Pancreas (tissue), 10 donors: ENCODE measurements at regions not wholly inside any gene's neighbourhood (a gene's known extent, or its start where the extent isn't known, plus 50 kb on each side); places are given as distances from the start of the nearest gene placed in this dataset.
A peak's percentile ranks its signal among the peaks of the same experiment; 100 is the strongest.

Experiments
- ATAC-seq, 4 donors: fragments of 200-7000 bp; cut with Tn5 transposase; one replicate each; pipeline versions ENCODE4 v1.8.0 to v1.9.1; 2020; ENCODE audit warnings: mild to moderate bottlenecking in 4 of 4, moderate library complexity in 4 of 4
- DNase-seq, 6 donors: peaks; one replicate each; pipeline ENCODE4 v3.0.0-alpha.2; 2020
- FAIRE-seq: peaks from 2 replicates; lab custom pipeline; 2012; peaks lifted over from hg19 to GRCh38; lab: Jason Lieb, UNC
- H3K27ac ChIP-seq, 4 donors: fragments of 200-600 bp; sonication (generic); 1 replicate in 3 of 4; 2 replicates in 1 of 4; pipeline versions ENCODE4 v1.5.0 to v1.8.0; 2020
- H3K27me3 ChIP-seq, 4 donors: fragments of 200-600 bp; one replicate each; pipeline ENCODE4 v1.8.0; 2021
- H3K36me3 ChIP-seq, 3 donors: fragments of 200-600 bp; sonication (generic) in 1 of 3; one replicate each; pipeline versions ENCODE4 v1.5.0 to v1.8.0; 2020 to 2021
- H3K4me1 ChIP-seq, 3 donors: fragments of 200-600 bp; one replicate each; pipeline ENCODE4 v1.8.0; 2021
- H3K4me3 ChIP-seq, 4 donors: fragments of 200-600 bp; sonication (generic) in 2 of 4; one replicate each; pipeline versions ENCODE4 v1.5.0 to v1.8.0; 2020 to 2021
- H3K9me3 ChIP-seq, 4 donors: fragments of 200-600 bp; one replicate each; pipeline ENCODE4 v1.8.0; 2021
- WGBS, 2 donors: extraction: QIAGEN DNeasy Blood & Tissue Kit; methylation state at CpG; one replicate each; pipeline ENCODE4 v1.1.7; 2013; 5-methylcytosine and 5-hydroxymethylcytosine counted together
- intact Hi-C, 3 donors: fragments of 100-400 bp; cut with DNase I; formaldehyde crosslinking; loops; one replicate each; pipeline versions ENCODE4 v1.11.1 to v1.14.2; 2022
- TF ChIP-seq, protein P1 (sequence below), 4 donors: fragments of 200-600 bp; sonication (generic) in 3 of 4; IDR thresholded peaks; one replicate each; pipeline versions ENCODE4 v1.5.0 to v1.8.0; 2021; ENCODE audit warnings: antibody characterized with exemption in 4 of 4
- donor health status: healthy with polysubstance abuse.
- donor health status: DM: no; HTN: no; CAD: no; lungs with moderate emphysema.
- donor health status: DM: no; HTN: no; CAD: no.
- donor health status: control.
- donor health status: control.
- donor health status: Bipolar disorder and iron deficiency.
- donor health status: DM: yes; HTN: yes; CAD: no.
- donor health status: DM: no; HTN: no; CAD: no.
- donor health status: DM: no; HTN: no; CAD: no.
- donor health status: DM: yes; HTN: yes; CAD: no.

DNA sequence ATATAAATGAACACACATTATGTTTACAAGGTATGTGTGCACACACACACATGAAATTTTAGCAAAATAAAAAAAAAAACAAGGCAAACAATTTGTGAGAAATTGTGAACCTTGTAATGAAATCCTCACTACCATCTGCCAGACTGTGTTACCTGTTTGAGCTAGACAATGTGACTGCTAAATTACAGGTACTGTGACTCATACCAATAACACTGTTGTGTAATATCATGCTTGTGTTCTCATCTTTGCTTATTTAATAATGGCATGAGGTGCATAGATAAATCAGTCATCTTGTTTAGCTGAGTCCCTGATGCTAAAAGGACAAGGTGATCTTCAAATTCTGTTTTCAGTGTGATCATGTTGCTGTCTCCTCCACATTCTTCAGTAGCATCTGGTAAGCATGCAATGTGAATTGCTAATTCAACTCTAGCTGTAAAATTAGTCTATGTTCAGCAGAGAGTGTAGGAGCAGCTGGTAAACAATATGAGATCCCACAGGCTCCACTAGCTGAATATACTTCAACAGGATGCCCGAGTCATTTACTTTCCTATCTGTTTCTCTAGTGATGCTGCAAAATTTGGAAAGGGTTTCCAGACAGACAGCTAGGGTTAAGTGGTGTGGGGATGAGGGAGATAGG lies 966.3 kb upstream of the C9orf72 start:
- no peaks in the 10 kb centered on the region for H3K36me3 ChIP-seq
- ATAC-seq (peak in 1 of 4 donors; percentile 29), FAIRE-seq (no peak), DNase-seq (no peak)
- TF ChIP-seq, protein P1, sequence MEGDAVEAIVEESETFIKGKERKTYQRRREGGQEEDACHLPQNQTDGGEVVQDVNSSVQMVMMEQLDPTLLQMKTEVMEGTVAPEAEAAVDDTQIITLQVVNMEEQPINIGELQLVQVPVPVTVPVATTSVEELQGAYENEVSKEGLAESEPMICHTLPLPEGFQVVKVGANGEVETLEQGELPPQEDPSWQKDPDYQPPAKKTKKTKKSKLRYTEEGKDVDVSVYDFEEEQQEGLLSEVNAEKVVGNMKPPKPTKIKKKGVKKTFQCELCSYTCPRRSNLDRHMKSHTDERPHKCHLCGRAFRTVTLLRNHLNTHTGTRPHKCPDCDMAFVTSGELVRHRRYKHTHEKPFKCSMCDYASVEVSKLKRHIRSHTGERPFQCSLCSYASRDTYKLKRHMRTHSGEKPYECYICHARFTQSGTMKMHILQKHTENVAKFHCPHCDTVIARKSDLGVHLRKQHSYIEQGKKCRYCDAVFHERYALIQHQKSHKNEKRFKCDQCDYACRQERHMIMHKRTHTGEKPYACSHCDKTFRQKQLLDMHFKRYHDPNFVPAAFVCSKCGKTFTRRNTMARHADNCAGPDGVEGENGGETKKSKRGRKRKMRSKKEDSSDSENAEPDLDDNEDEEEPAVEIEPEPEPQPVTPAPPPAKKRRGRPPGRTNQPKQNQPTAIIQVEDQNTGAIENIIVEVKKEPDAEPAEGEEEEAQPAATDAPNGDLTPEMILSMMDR (IDR thresholded peaks at IDR 0.05): no peak
- H3K9me3 ChIP-seq: no peaks in the 10 kb centered on the region
- H3K27me3 ChIP-seq: no peaks in the 10 kb centered on the region
- intact Hi-C loops: no loop called here
- no peak overlapping the region for H3K27ac ChIP-seq
- 56 to 68% methylated on average over 1 of the region's 1 CpG for WGBS, 2 donors
- H3K4me1 ChIP-seq: no peaks in the 10 kb centered on the region
- H3K4me3 ChIP-seq: no peak overlapping the region

DNA sequence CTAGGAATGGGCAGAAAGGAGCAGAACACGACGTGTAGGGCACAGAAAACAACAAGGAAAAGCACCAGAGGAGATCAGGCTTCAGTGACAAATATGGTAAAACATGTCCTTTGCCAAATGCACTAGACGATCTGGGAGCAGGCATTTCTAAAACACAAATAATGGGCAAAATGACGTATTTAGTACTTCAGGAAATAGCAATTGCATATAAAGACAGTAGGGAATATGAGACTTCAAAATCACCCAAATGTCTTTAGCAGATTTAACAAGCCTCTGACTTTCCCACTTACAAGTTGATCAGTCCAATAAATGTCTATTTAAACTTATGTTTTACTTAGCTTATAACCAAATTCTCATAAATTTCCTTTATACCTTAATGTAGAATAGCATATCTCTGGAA lies 969.6 kb upstream of the C9orf72 start:
- Histone ChIP-seq H3K4me1 (no peaks in the 10 kb centered on the region), H3K36me3 (no peaks in the 10 kb centered on the region), H3K4me3 (no peak overlapping the region), H3K27me3 (no peaks in the 10 kb centered on the region), H3K9me3 (no peaks in the 10 kb centered on the region), H3K27ac (no peak overlapping the region)
- intact Hi-C loops: no loop called here
- FAIRE-seq (no peak), ATAC-seq (no peak), DNase-seq (no peak)
- 28 to 33% methylated on average over 4 of the region's 4 CpGs for WGBS, 2 donors
- TF ChIP-seq, protein P1 (IDR thresholded peaks at IDR 0.05): no peak

DNA sequence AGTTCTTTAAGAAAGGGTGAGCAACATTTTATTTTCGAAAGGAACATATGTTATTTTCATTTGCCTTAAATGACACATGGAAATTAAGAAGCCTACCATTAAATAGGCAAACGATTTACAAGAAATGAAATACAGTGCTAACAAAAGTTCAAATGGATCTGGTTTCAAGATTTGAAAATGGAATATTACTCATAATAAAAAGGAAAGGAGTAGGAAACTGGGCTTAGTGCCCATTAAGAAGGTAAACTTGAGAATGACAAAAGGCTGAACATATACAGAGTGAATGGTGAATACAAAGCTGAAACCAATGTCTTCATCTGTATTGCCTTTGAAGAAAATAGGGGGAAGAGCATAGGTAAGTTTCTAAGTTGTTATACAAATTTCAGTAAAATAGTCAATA lies 974.2 kb upstream of the C9orf72 start:
- no peak for FAIRE-seq
- Histone ChIP-seq H3K36me3 (no peaks in the 10 kb centered on the region), H3K9me3 (no peaks in the 10 kb centered on the region), H3K27ac (no peak overlapping the region), H3K4me3 (no peak overlapping the region), H3K27me3 (no peaks in the 10 kb centered on the region), H3K4me1 (no peaks in the 10 kb centered on the region)
- TF ChIP-seq, protein P1 (IDR thresholded peaks at IDR 0.05): no peak
- intact Hi-C loops: no loop called here
- WGBS, 2 donors: 27 to 28% methylated on average over 2 of the region's 2 CpGs
- no peak for ATAC-seq
- DNase-seq: no peak

DNA sequence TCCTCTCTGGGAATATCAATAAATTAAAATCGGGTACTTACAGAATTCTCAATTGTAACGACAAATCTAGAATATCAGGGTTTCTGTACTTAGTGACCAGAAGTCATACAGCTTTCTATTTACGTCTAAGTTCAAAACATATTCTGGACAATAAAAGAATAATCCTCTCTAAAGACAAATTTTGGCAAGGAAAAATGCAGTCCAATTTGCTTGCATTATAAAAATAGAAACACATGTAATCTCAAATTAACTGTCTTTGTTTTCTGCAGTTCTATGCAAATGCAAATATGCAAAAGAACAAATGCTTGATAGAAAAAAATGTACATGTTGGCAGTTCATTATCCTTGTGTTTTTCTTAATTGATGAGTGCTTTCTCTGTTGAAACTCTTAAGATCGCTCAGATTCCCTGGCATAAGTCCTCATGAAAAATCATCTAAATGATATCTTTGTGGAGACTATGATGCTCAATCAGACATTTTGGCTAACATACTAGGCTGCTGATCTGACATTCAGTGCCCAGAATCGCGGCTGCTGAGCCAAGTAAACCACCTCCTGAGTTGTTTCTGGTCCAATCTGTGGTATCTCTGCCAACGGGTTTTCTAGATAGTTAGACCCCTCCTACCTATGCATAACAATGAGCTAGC lies 990.1 kb upstream of the C9orf72 start:
- Histone ChIP-seq H3K4me3 (no peak overlapping the region), H3K27ac (no peak overlapping the region), H3K27me3 (no peaks in the 10 kb centered on the region), H3K36me3 (no peaks in the 10 kb centered on the region), H3K9me3 (no peaks in the 10 kb centered on the region), H3K4me1 (no peaks in the 10 kb centered on the region)
- intact Hi-C loops: no loop called here
- no peak for ATAC-seq
- DNase-seq: no peak
- no peak for FAIRE-seq
- WGBS, 2 donors: 55 to 70% methylated on average over 7 of the region's 7 CpGs
- TF ChIP-seq, protein P1 (IDR thresholded peaks at IDR 0.05): no peak

DNA sequence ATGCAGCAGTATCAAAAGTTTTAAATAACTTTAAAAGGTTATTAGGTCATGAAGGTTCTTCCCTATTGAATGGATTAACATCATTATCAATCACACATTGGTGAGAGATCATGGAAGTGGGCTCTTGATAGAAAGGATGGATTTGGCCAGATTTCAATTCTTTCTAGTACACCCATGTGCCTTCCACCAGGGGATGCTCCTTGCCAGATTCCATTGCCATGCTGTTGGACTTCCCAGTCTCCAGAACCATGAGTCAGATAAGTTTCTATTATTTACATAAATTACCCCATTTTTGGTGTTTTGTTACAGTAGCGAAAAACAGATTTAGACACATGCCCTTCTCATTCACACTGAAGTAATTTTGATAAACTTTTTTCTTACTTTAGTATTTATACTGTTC lies 1010.6 kb upstream of the C9orf72 start:
- Histone ChIP-seq H3K4me1 (no peaks in the 10 kb centered on the region), H3K4me3 (no peak overlapping the region), H3K27ac (no peak overlapping the region), H3K9me3 (no peaks in the 10 kb centered on the region), H3K27me3 (no peaks in the 10 kb centered on the region), H3K36me3 (no peaks in the 10 kb centered on the region)
- ATAC-seq (no peak), FAIRE-seq (no peak), DNase-seq (no peak)
- WGBS, 2 donors: 52 to 79% methylated on average over 1 of the region's 1 CpG
- TF ChIP-seq, protein P1 (IDR thresholded peaks at IDR 0.05): no peak
- intact Hi-C loops: no loop called here
